GM10266 (cell line): ENCODE measurements at regions not wholly inside any gene's neighbourhood (a gene's known extent, or its start where the extent isn't known, plus 50 kb on each side); places are given as distances from the start of the nearest gene placed in this dataset.

Experiments
- DNase-seq: peaks from one replicate; pipeline ENCODE4 v3.0.0; 2012; ENCODE audit errors: extremely low spot score
- CTCF ChIP-seq: IDR thresholded peaks from 2 replicates; pipeline ENCODE4 v1.5.1; 2012; ENCODE audit warnings: mild to moderate bottlenecking, low read depth; ENCODE audit not compliant: control insufficient read depth, insufficient read depth; ENCODE audit errors: missing control alignments

- no peak for DNase-seq
- TF ChIP-seq CTCF: no peak
Measured at GRCh38 chr10:2950546-2950945, 116.8 kb upstream of the PFKP start.

GRCh38 chr10:2949948-2950354 is 117.4 kb upstream of the PFKP start:
- no peak for TF ChIP-seq CTCF
- no peak for DNase-seq

- no peak for TF ChIP-seq CTCF
Measured at GRCh38 chr10:2949221-2949947, 118.0 kb upstream of the PFKP start.

GRCh38 chr10:2948127-2948854 is 119.1 kb upstream of the PFKP start:
- no peak for TF ChIP-seq CTCF
- peak; percentile 45 for DNase-seq

More at GRCh38 chr10:2949221-2949947, 118.0 kb upstream of the PFKP start:
- no peak for DNase-seq

GRCh38 chr10:2944788-2945187 is 122.6 kb upstream of the PFKP start:
- no peak for TF ChIP-seq CTCF
- no peak for DNase-seq

- no peak for TF ChIP-seq CTCF
- no peak for DNase-seq
Measured at GRCh38 chr10:2943932-2944614, 123.3 kb upstream of the PFKP start.
